ENCODE measurements at regions not wholly inside any gene's neighbourhood (a gene's known extent, or its start where the extent isn't known, plus 50 kb on each side); places are given as distances from the start of the nearest gene placed in this dataset.

GRCh38 chr9:30718483-30718882 lies 1666.0 kb upstream of the ACO1 start:
- no peaks in the 10 kb centered on the region for H3K36me3 ChIP-seq (ENCODE audit: control insufficient read depth, low read length)
- no peak overlapping the region for H3K4me3 ChIP-seq (ENCODE audit: low read length)
- no peaks in the 10 kb centered on the region for H3K4me1 ChIP-seq (ENCODE audit: control insufficient read depth, low read length)
- no peaks in the 10 kb centered on the region for H3F3A ChIP-seq (ENCODE audit: control insufficient read depth, insufficient read depth)
- no peaks in the 10 kb centered on the region for H3K27me3 ChIP-seq (ENCODE audit: control insufficient read depth, low read length)
- TF ChIP-seq EZH2phosphoT487 (IDR thresholded peaks at IDR 0.05; ENCODE audit: borderline replicate concordance, low read length) (no peak), CTCF (IDR thresholded peaks at IDR 0.05; ENCODE audit: low read depth, low read length, poor library complexity, severe bottlenecking) (no peak)
- H3K4me2 ChIP-seq (ENCODE audit: low read length) = no peak overlapping the region
- no peaks in the 10 kb centered on the region for H4K20me1 ChIP-seq (ENCODE audit: control insufficient read depth, insufficient read depth, low read depth, low read length)
- no peaks in the 10 kb centered on the region for H3K79me2 ChIP-seq (ENCODE audit: control insufficient read depth, low read length)
- H3K9me3 ChIP-seq (ENCODE audit: control insufficient read depth, insufficient read depth, low read length) = no peaks in the 10 kb centered on the region
- no peaks in the 10 kb centered on the region for H3K9me2 ChIP-seq (replicated peaks; ENCODE audit: control insufficient read depth, low read length)
- H3K27ac ChIP-seq (ENCODE audit: low read depth, low read length) = no peak overlapping the region

- no peaks in the 10 kb centered on the region for H3K4me1 ChIP-seq (ENCODE audit: control insufficient read depth, low read length)
- no peaks in the 10 kb centered on the region for H3K27me3 ChIP-seq (ENCODE audit: control insufficient read depth, low read length)
- no peaks in the 10 kb centered on the region for H3F3A ChIP-seq (ENCODE audit: control insufficient read depth, insufficient read depth)
- H3K9me3 ChIP-seq (ENCODE audit: control insufficient read depth, insufficient read depth, low read length) = no peaks in the 10 kb centered on the region
- no peak for TF ChIP-seq EZH2phosphoT487 (IDR thresholded peaks at IDR 0.05; ENCODE audit: borderline replicate concordance, low read length)
- TF ChIP-seq CTCF (IDR thresholded peaks at IDR 0.05; ENCODE audit: low read depth, low read length, poor library complexity, severe bottlenecking) = no peak
- H4K20me1 ChIP-seq (ENCODE audit: control insufficient read depth, insufficient read depth, low read depth, low read length) = no peaks in the 10 kb centered on the region
- no peak overlapping the region for H3K4me2 ChIP-seq (ENCODE audit: low read length)
- H3K79me2 ChIP-seq (ENCODE audit: control insufficient read depth, low read length) = no peaks in the 10 kb centered on the region
- no peak overlapping the region for H3K4me3 ChIP-seq (ENCODE audit: low read length)
- no peaks in the 10 kb centered on the region for H3K9me2 ChIP-seq (replicated peaks; ENCODE audit: control insufficient read depth, low read length)
- no peaks in the 10 kb centered on the region for H3K36me3 ChIP-seq (ENCODE audit: control insufficient read depth, low read length)
- no peak overlapping the region for H3K27ac ChIP-seq (ENCODE audit: low read depth, low read length)
Observed at GRCh38 chr9:30722065-30722464, 1662.4 kb upstream of the ACO1 start.

- Histone ChIP-seq H4K20me1 (ENCODE audit: control insufficient read depth, insufficient read depth, low read depth, low read length) (no peaks in the 10 kb centered on the region), H3K27me3 (ENCODE audit: control insufficient read depth, low read length) (no peaks in the 10 kb centered on the region), H3K79me2 (ENCODE audit: control insufficient read depth, low read length) (no peaks in the 10 kb centered on the region), H3K4me3 (ENCODE audit: low read length) (no peak overlapping the region), H3F3A (ENCODE audit: control insufficient read depth, insufficient read depth) (no peaks in the 10 kb centered on the region), H3K9me3 (ENCODE audit: control insufficient read depth, insufficient read depth, low read length) (no peaks in the 10 kb centered on the region), H3K36me3 (ENCODE audit: control insufficient read depth, low read length) (no peaks in the 10 kb centered on the region), H3K4me1 (ENCODE audit: control insufficient read depth, low read length) (no peaks in the 10 kb centered on the region), H3K4me2 (ENCODE audit: low read length) (no peak overlapping the region), H3K27ac (ENCODE audit: low read depth, low read length) (no peak overlapping the region), H3K9me2 (replicated peaks; ENCODE audit: control insufficient read depth, low read length) (no peaks in the 10 kb centered on the region)
- TF ChIP-seq CTCF (IDR thresholded peaks at IDR 0.05; ENCODE audit: low read depth, low read length, poor library complexity, severe bottlenecking) (no peak), EZH2phosphoT487 (IDR thresholded peaks at IDR 0.05; ENCODE audit: borderline replicate concordance, low read length) (no peak)
Observed at GRCh38 chr9:30723656-30724055, 1660.8 kb upstream of the ACO1 start.

- no peak for TF ChIP-seq EZH2phosphoT487 (IDR thresholded peaks at IDR 0.05; ENCODE audit: borderline replicate concordance, low read length)
- no peak for TF ChIP-seq CTCF (IDR thresholded peaks at IDR 0.05; ENCODE audit: low read depth, low read length, poor library complexity, severe bottlenecking)
- Histone ChIP-seq H3K4me1 (ENCODE audit: control insufficient read depth, low read length) (no peaks in the 10 kb centered on the region), H3K9me3 (ENCODE audit: control insufficient read depth, insufficient read depth, low read length) (no peaks in the 10 kb centered on the region), H4K20me1 (ENCODE audit: control insufficient read depth, insufficient read depth, low read depth, low read length) (no peaks in the 10 kb centered on the region), H3K27me3 (ENCODE audit: control insufficient read depth, low read length) (no peaks in the 10 kb centered on the region), H3K36me3 (ENCODE audit: control insufficient read depth, low read length) (no peaks in the 10 kb centered on the region), H3F3A (ENCODE audit: control insufficient read depth, insufficient read depth) (no peaks in the 10 kb centered on the region), H3K9me2 (replicated peaks; ENCODE audit: control insufficient read depth, low read length) (no peaks in the 10 kb centered on the region), H3K79me2 (ENCODE audit: control insufficient read depth, low read length) (no peaks in the 10 kb centered on the region), H3K4me3 (ENCODE audit: low read length) (no peak overlapping the region), H3K27ac (ENCODE audit: low read depth, low read length) (no peak overlapping the region), H3K4me2 (ENCODE audit: low read length) (no peak overlapping the region)
Observed at GRCh38 chr9:30732060-30732459, 1652.4 kb upstream of the ACO1 start.

Measured in DOHH2 (cell line).